ENCODE measurements at regions not wholly inside any gene's neighbourhood (a gene's known extent, or its start where the extent isn't known, plus 50 kb on each side); places are given as distances from the start of the nearest gene placed in this dataset.
A peak's percentile ranks its signal among the peaks of the same experiment; 100 is the strongest.
"Not testable (repeated sequence)": the region's sequence is repeated elsewhere in the genome, so short reads cannot be mapped to it uniquely, and the experiment has no call there.

- no peak for DNase-seq (ENCODE audit: low spot score)
Observed at GRCh38 chr4:85018983-85019382, 52.5 kb upstream of the WDFY3 start.

GRCh38 chr4:85019411-85019810 is 52.9 kb upstream of the WDFY3 start:
- DNase-seq (ENCODE audit: low spot score): no peak

- DNase-seq (ENCODE audit: low spot score): no peak
Observed at GRCh38 chr4:85024671-85025070, 58.2 kb upstream of the WDFY3 start.

GRCh38 chr4:85028910-85029309 is 62.4 kb upstream of the WDFY3 start:
- DNase-seq (ENCODE audit: low spot score): peak; percentile 35

- no peak for DNase-seq (ENCODE audit: low spot score)
Observed at GRCh38 chr4:85029453-85029852, 63.0 kb upstream of the WDFY3 start.

GRCh38 chr4:85030156-85030555 is 63.7 kb upstream of the WDFY3 start:
- DNase-seq (ENCODE audit: low spot score): no peak

GRCh38 chr4:85033838-85034237 is 67.3 kb upstream of the WDFY3 start:
- not testable (repeated sequence) for DNase-seq (ENCODE audit: low spot score)

GRCh38 chr4:85039526-85039925 is 73.0 kb upstream of the WDFY3 start:
- DNase-seq (ENCODE audit: low spot score): no peak

GRCh38 chr4:85043812-85044496 is 77.5 kb upstream of the WDFY3 start:
- DNase-seq (ENCODE audit: low spot score): not testable (repeated sequence)

- no peak for DNase-seq (ENCODE audit: low spot score)
Observed at GRCh38 chr4:85050736-85051135, 84.2 kb upstream of the WDFY3 start.

GRCh38 chr4:85051526-85051925 is 85.0 kb upstream of the WDFY3 start:
- DNase-seq (ENCODE audit: low spot score): no peak

GRCh38 chr4:85054925-85055324 is 88.4 kb upstream of the WDFY3 start:
- DNase-seq (ENCODE audit: low spot score): not testable (repeated sequence)

GRCh38 chr4:85058551-85058950 is 92.1 kb upstream of the WDFY3 start:
- DNase-seq (ENCODE audit: low spot score): no peak

GRCh38 chr4:85061974-85062373 is 95.5 kb upstream of the WDFY3 start:
- DNase-seq (ENCODE audit: low spot score): no peak

- DNase-seq (ENCODE audit: low spot score): no peak
Observed at GRCh38 chr4:85062466-85062865, 96.0 kb upstream of the WDFY3 start.

- DNase-seq (ENCODE audit: low spot score): no peak
Observed at GRCh38 chr4:85067342-85067741, 100.9 kb upstream of the WDFY3 start.

- no peak for DNase-seq (ENCODE audit: low spot score)
Observed at GRCh38 chr4:85078016-85078415, 111.5 kb upstream of the WDFY3 start.

GRCh38 chr4:85081196-85081595 is 114.7 kb upstream of the WDFY3 start:
- DNase-seq (ENCODE audit: low spot score): no peak

GRCh38 chr4:85084371-85085094 is 118.0 kb upstream of the WDFY3 start:
- peak; percentile 67 for DNase-seq (ENCODE audit: low spot score)

- DNase-seq (ENCODE audit: low spot score): no peak
Observed at GRCh38 chr4:85086721-85087120, 120.2 kb upstream of the WDFY3 start.

GRCh38 chr4:85092536-85092935 is 126.0 kb upstream of the WDFY3 start:
- no peak for DNase-seq (ENCODE audit: low spot score)

- no peak for DNase-seq (ENCODE audit: low spot score)
Observed at GRCh38 chr4:85092943-85093342, 126.5 kb upstream of the WDFY3 start.

- no peak for DNase-seq (ENCODE audit: low spot score)
Observed at GRCh38 chr4:85094735-85095134, 128.2 kb upstream of the WDFY3 start.
